HepG2 (cell line): ENCODE measurements at regions not wholly inside any gene's neighbourhood (a gene's known extent, or its start where the extent isn't known, plus 50 kb on each side); places are given as distances from the start of the nearest gene placed in this dataset.

Experiments
- ATAC-seq: fragments of 200-7000 bp; cut with Tn5 transposase; 3 replicates; pipeline ENCODE4 v1.9.1; 2020; ENCODE audit warnings: mild to moderate bottlenecking, moderate library complexity
- BruUV-seq: library from RNA; stranded (reverse); fragments of 400-500 nt; replicated peaks from 2 replicates; lab custom pipeline; 2021; lab: Mats Ljungman, UMichigan
- CTCF ChIA-PET: fragments of 300-600 bp; formaldehyde crosslinking; extraction: SDS; loops from one replicate; lab custom pipeline; 2021; ENCODE audit warnings: low total read pairs, inconsistent platforms, low intra/inter-chr PET ratio; lab: Yijun Ruan, JAX
- POLR2A ChIA-PET: fragments of 350-600 bp; sonication (Branson Sonifier 250); formaldehyde crosslinking; loops from one replicate; lab custom pipeline; 2020; ENCODE audit warnings: antibody characterized with exemption, inconsistent platforms; lab: Yijun Ruan, JAX
- DNase-seq: peaks from one replicate; pipeline ENCODE4 v3.0.0-alpha.2; 2015; ENCODE audit warnings: low spot score
- FAIRE-seq: peaks from 3 replicates; lab custom pipeline; 2011; peaks lifted over from hg19 to GRCh38; lab: Jason Lieb, UNC
- H2AFZ ChIP-seq: one replicate; pipeline ENCODE4 v1.6.1; 2011; ENCODE audit warnings: low read length, inconsistent platforms
- H3K27ac ChIP-seq: fragments of 300-600 bp; 3 replicates; pipeline ENCODE4 v1.8.0; 2011; ENCODE audit warnings: mixed run types, mild to moderate bottlenecking, mixed read lengths, low read length, inconsistent platforms; ENCODE audit not compliant: insufficient read depth; ENCODE audit errors: extremely low read length
- H3K27me3 ChIP-seq, 2 experiments: fragments of 200-600 bp in 1 of 2; 2 replicates in 1 of 2; 3 replicates in 1 of 2; pipeline versions ENCODE4 v1.6.0 to v1.8.0; 2011; ENCODE audit warnings: low read length in 2 of 2, mild to moderate bottlenecking in 2 of 2, moderate library complexity in 2 of 2, inconsistent platforms in 1 of 2; ENCODE audit not compliant: insufficient read depth in 2 of 2, control insufficient read depth in 1 of 2
- H3K36me3 ChIP-seq, 2 experiments: fragments of 200-600 bp in 1 of 2; replicated peaks in 1 of 2; 2 replicates in 1 of 2; 3 replicates in 1 of 2; pipeline versions ENCODE4 v1.5.1 to v1.8.0; 2011; ENCODE audit warnings: low read length in 2 of 2, inconsistent platforms in 1 of 2; ENCODE audit not compliant: insufficient read depth in 2 of 2, control insufficient read depth in 1 of 2
- H3K4me1 ChIP-seq: 2 replicates; pipeline ENCODE4 v1.5.1; 2012; ENCODE audit warnings: low read length, inconsistent platforms; ENCODE audit not compliant: insufficient read depth
- H3K4me2 ChIP-seq: 2 replicates; pipeline ENCODE4 v1.6.0; 2011; ENCODE audit warnings: low read depth, low read length, inconsistent platforms
- H3K4me3 ChIP-seq, 3 experiments: fragments of 200-600 bp in 1 of 3; sonication (generic), shearing (Covaris generic) in 1 of 3; replicated peaks in 1 of 3; 2 replicates each; pipeline ENCODE4 v1.5.1; 2011 to 2016; ENCODE audit warnings: low read length in 3 of 3, inconsistent platforms in 2 of 3, low read depth in 2 of 3, mild to moderate bottlenecking in 2 of 3, control low read depth in 1 of 3, mixed read lengths in 1 of 3; ENCODE audit not compliant: insufficient read depth in 1 of 3
- H3K79me2 ChIP-seq: one replicate; pipeline ENCODE4 v1.6.1; 2011; ENCODE audit warnings: low read length, inconsistent platforms; ENCODE audit not compliant: insufficient read depth
- H3K9ac ChIP-seq: 2 replicates; pipeline ENCODE4 v1.6.0; 2011; ENCODE audit warnings: mild to moderate bottlenecking, low read depth, low read length, inconsistent platforms; ENCODE audit not compliant: insufficient read depth
- H3K9me3 ChIP-seq: 2 replicates; pipeline ENCODE4 v1.5.1; 2012; ENCODE audit warnings: mild to moderate bottlenecking, low read length
- H4K20me1 ChIP-seq: 2 replicates; pipeline ENCODE4 v1.6.0; 2011; ENCODE audit warnings: inconsistent platforms, mild to moderate bottlenecking, low read length, moderate library complexity; ENCODE audit not compliant: insufficient read depth
- CCDC6 ChIP-seq: sonication (generic); formaldehyde crosslinking; IDR thresholded peaks from 2 replicates; pipeline ENCODE4 v1.8.1; 2022; ENCODE audit warnings: mild to moderate bottlenecking, missing genetic modification reagents, moderate library complexity
- IKZF1 ChIP-seq: fragments of 450-650 bp; IDR thresholded peaks from 2 replicates; pipeline ENCODE4 v1.7.1; 2016
- ISL2 ChIP-seq: sonication (generic); formaldehyde crosslinking; IDR thresholded peaks from 2 replicates; pipeline ENCODE4 v1.5.0; 2020; ENCODE audit warnings: missing genetic modification reagents
- KLF12 ChIP-seq: sonication (generic); formaldehyde crosslinking; IDR thresholded peaks from 2 replicates; pipeline ENCODE4 v1.4.0; 2020; ENCODE audit warnings: missing genetic modification reagents, borderline replicate concordance
- MAFF ChIP-seq: IDR thresholded peaks from 2 replicates; pipeline ENCODE4 v1.6.1; 2011; ENCODE audit warnings: low read depth, low read length, improper control_type of control experiment
- NRL ChIP-seq: sonication (generic); formaldehyde crosslinking; IDR thresholded peaks from 2 replicates; pipeline ENCODE4 v1.5.0; 2020; ENCODE audit warnings: missing genetic modification reagents, mild to moderate bottlenecking, moderate library complexity, borderline replicate concordance
- PTBP1 ChIP-seq: fragments of 200-400 bp; formaldehyde crosslinking; IDR thresholded peaks from 2 replicates; pipeline ENCODE4 v1.6.1; 2018; ENCODE audit warnings: low read length, low read depth; ENCODE audit not compliant: poor library complexity, severe bottlenecking
- ZBTB20 ChIP-seq: sonication (generic); formaldehyde crosslinking; IDR thresholded peaks from 2 replicates; pipeline ENCODE4 v1.8.1; 2023; ENCODE audit warnings: missing genetic modification reagents, low read depth, mild to moderate bottlenecking, borderline replicate concordance
- ZBTB7A ChIP-seq: sonication (generic); formaldehyde crosslinking; IDR thresholded peaks from 2 replicates; pipeline ENCODE4 v1.8.0; 2022; ENCODE audit warnings: mild to moderate bottlenecking, missing genetic modification reagents
- ZNF253 ChIP-seq: sonication (generic); formaldehyde crosslinking; IDR thresholded peaks from 2 replicates; pipeline ENCODE4 v1.8.0; 2022; ENCODE audit warnings: mild to moderate bottlenecking, missing genetic modification reagents, borderline replicate concordance
- ZNF713 ChIP-seq: sonication (generic); formaldehyde crosslinking; IDR thresholded peaks from 2 replicates; pipeline ENCODE4 v1.4.0; 2020; ENCODE audit warnings: mild to moderate bottlenecking, missing genetic modification reagents
- ZNF883 ChIP-seq: sonication (generic); formaldehyde crosslinking; IDR thresholded peaks from 2 replicates; pipeline ENCODE4 v1.5.1; 2020; ENCODE audit warnings: mild to moderate bottlenecking, missing genetic modification reagents; ENCODE audit errors: not compliant biosample characterization
- ZSCAN20 ChIP-seq: sonication (generic); formaldehyde crosslinking; IDR thresholded peaks from 2 replicates; pipeline ENCODE4 v1.4.0; 2020; ENCODE audit warnings: missing genetic modification reagents, mild to moderate bottlenecking, borderline replicate concordance
- ZSCAN22 ChIP-seq: sonication (generic); formaldehyde crosslinking; IDR thresholded peaks from 2 replicates; pipeline ENCODE4 v1.4.0; 2020; ENCODE audit warnings: mild to moderate bottlenecking, missing genetic modification reagents
- WGBS: methylation state at CpG from one replicate; pipeline ENCODE4 v1.1.6; 2017; ENCODE audit warnings: low lambda C conversion rate; 5-methylcytosine and 5-hydroxymethylcytosine counted together
- in situ Hi-C: cut with HindIII; loops from 2 replicates; pipeline ENCODE4 v1.10.0; 2017; ENCODE audit warnings: low pct_unique_long_range_greater_than_20kb; ENCODE audit not compliant: extremely low pct_ligation_motif_present
- intact Hi-C: fragments of 100-400 bp; cut with micrococcal nuclease; formaldehyde crosslinking; loops from one replicate; pipeline ENCODE4 v1.10.0; 2022; ENCODE audit not compliant: unreplicated experiment
- TF ChIP-seq, protein P1 (sequence below): sonication (generic); formaldehyde crosslinking; IDR thresholded peaks from 2 replicates; pipeline ENCODE4 v1.4.0; 2020; ENCODE audit warnings: missing genetic modification reagents
- TF ChIP-seq, protein P2 (sequence below): sonication (generic); formaldehyde crosslinking; IDR thresholded peaks from 2 replicates; pipeline ENCODE4 v1.5.0; 2020; ENCODE audit warnings: missing genetic modification reagents

DNA sequence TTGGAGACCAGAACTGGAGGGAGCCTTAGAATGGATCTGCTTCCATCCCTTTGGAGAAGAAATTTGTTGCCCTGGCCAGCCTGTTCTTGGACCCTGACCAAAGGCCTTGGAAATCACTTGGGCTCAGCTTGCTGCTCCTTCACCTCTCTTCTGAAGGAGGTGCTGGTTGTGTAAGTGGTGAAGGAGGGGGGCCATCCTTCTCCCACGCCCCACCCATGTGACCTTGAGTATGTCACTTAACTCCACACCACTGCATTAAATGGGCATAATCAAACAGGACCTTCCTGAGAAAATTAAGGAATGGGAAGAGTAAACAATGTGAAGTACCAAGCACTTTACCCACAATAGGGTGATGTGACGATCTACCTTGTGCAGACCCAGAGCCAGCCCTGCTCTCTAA, 68.3 kb upstream of the GJB5 start:
- no TSS peak for BruUV-seq
- no peak for TF ChIP-seq IKZF1
- no peak for TF ChIP-seq ZBTB20 (CRISPR knock-in tag)
- TF ChIP-seq, all 625 proteins: peak for 0
- H4K20me1 ChIP-seq = no peaks in the 10 kb centered on the region
- DNase-seq (no peak), ATAC-seq (no peak), FAIRE-seq (no peak)
- peaks cover 1 to 6% of the 10 kb centered on the region in 2 experiments; a peak in 1 of 5 replicates for H3K27me3 ChIP-seq
- CTCF ChIA-PET = no interaction called here
- no peak overlapping the region for H3K4me2 ChIP-seq
- no peak overlapping the region for H3K9ac ChIP-seq
- in situ Hi-C loops (no loop called here), intact Hi-C loops (no loop called here)
- WGBS = 21% methylated on average over 2 of the region's 2 CpGs
- H3K36me3 ChIP-seq = no peaks in the 10 kb centered on the region
- peaks cover 14% of the 10 kb centered on the region for H3K4me1 ChIP-seq
- no peak overlapping the region for H3K27ac ChIP-seq
- no peak overlapping the region for H3K4me3 ChIP-seq
- H3K79me2 ChIP-seq = no peaks in the 10 kb centered on the region
- no peak overlapping the region for H2AFZ ChIP-seq
- POLR2A ChIA-PET = no interaction called here
- peaks cover 17% of the 10 kb centered on the region for H3K9me3 ChIP-seq

DNA sequence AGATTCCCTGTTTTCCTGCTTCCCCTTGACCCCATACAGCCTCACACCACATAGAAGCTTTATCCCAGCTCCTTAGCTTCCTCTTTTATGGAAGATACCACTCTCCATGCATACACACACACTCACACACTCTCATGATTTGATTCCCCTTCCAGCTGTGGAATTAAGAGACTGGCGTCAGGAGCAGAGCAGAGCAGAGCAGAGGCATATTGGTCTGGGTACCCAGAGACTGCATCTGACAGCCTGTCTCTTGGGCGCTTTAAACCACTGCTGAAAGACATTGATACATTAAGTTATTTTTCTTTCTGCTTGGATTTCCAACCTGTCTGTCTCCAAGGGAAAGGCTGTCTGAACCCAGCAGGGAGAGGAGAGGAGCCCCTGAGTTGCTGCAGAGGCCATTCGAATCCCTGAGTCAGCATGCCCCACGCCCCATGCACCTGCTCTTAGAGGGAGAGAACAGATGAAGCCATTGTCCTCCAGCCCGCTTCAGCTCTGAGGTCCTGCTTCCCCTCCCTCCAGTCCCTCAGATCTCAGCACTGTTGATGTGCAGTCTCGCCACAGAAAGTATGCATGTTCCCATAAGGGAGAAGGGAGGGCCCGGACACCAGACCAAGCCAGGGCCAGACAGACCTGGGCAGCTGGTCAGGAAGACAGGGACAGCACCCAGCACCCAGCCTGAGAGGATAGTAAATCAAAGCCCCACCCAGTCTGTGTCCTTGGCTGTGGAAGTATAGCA, 66.7 kb upstream of the GJB5 start:
- Histone ChIP-seq H4K20me1 (no peaks in the 10 kb centered on the region), H3K9ac (no peak overlapping the region), H3K36me3 (no peaks in the 10 kb centered on the region), H3K27me3 (peaks cover 1 to 9% of the 10 kb centered on the region in 2 experiments; a peak in 1 of 5 replicates), H3K4me3 (no peak overlapping the region), H3K9me3 (peaks cover 17% of the 10 kb centered on the region), H3K79me2 (no peaks in the 10 kb centered on the region), H3K27ac (no peak overlapping the region), H2AFZ (no peak overlapping the region), H3K4me2 (no peak overlapping the region), H3K4me1 (peaks cover 14% of the 10 kb centered on the region)
- no TSS peak for BruUV-seq
- intact Hi-C loops = no loop called here
- ATAC-seq = peak; percentile 55
- peak; percentile 22 for DNase-seq
- no peak for FAIRE-seq
- ChIA-PET CTCF (no interaction called here), POLR2A (interaction anchor here (0.6 kb wide), 1 partner anchor 1283 kb away, joined by 4 read pairs; no protein-coding TSS in a partner anchor)
- in situ Hi-C loops = no loop called here
- 7% methylated on average over 6 of the region's 7 CpGs for WGBS
- TF ChIP-seq ZNF253 (CRISPR knock-in tag) (no peak), ZNF713 (no peak), ZNF883 (CRISPR knock-in tag) (no peak), ISL2 (CRISPR knock-in tag) (no peak), ZSCAN22 (CRISPR knock-in tag) (no peak), NRL (CRISPR knock-in tag) (no peak), MAFF (peak; percentile 53), CCDC6 (no peak), PTBP1 (no peak), ZSCAN20 (CRISPR knock-in tag) (no peak), KLF12 (CRISPR knock-in tag) (no peak), ZBTB7A (CRISPR knock-in tag) (no peak)
- TF ChIP-seq, protein P1, sequence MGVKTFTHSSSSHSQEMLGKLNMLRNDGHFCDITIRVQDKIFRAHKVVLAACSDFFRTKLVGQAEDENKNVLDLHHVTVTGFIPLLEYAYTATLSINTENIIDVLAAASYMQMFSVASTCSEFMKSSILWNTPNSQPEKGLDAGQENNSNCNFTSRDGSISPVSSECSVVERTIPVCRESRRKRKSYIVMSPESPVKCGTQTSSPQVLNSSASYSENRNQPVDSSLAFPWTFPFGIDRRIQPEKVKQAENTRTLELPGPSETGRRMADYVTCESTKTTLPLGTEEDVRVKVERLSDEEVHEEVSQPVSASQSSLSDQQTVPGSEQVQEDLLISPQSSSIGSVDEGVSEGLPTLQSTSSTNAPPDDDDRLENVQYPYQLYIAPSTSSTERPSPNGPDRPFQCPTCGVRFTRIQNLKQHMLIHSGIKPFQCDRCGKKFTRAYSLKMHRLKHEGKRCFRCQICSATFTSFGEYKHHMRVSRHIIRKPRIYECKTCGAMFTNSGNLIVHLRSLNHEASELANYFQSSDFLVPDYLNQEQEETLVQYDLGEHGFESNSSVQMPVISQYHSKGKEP = no peak
- TF ChIP-seq, protein P2, sequence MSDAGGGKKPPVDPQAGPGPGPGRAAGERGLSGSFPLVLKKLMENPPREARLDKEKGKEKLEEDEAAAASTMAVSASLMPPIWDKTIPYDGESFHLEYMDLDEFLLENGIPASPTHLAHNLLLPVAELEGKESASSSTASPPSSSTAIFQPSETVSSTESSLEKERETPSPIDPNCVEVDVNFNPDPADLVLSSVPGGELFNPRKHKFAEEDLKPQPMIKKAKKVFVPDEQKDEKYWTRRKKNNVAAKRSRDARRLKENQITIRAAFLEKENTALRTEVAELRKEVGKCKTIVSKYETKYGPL (CRISPR knock-in tag) = no peak
